ENCODE measurements at regions not wholly inside any gene's neighbourhood (a gene's known extent, or its start where the extent isn't known, plus 50 kb on each side); places are given as distances from the start of the nearest gene placed in this dataset.

DNA sequence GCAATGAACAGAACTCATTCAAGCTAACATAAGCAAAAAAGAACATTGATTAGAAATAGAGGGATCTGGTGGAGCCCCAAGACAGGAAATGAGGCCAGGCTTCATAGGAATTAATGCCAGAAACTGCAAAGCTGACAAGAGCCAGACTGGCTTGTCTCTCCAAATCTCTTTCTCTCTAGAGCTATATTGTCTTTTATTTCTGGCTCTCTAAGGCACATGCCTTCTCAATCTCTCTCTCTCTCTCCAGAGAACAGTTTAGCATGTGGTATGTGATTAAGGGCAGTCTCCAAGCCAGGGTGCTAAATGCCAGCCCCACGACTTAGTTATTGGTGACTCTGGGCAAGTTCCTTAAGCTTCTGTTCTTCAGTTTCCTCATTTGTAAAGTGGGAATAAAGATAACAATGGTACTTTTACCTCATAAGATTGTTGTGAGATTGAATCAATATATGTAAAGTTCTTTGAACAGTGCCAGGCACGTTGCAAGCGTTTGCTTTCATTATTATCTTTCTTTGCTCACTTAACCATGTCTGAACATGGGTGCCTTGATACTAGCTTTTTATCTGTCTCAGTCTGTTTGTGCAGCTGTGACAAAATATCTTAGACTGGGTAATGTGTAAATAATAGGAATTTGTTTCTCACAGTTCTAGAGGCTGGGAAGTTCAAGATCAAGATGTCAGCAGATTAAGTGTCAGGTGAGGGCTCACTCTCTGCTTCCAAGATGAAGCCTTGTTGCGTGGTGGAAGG is 123.2 kb downstream of the BDH1 start:
- peaks cover 12% of the 10 kb centered on the region; the same call in 1 of the 2 replicates for H3K4me1 Mint-ChIP-seq
- ChIA-PET CTCF (interaction anchor here (0.6 to 0.8 kb wide), 3 partner anchors 8 to 1853 kb away, joined by 3 read pairs; no protein-coding TSS in a partner anchor), POLR2A (no interaction called here)
- H3K9me3 Mint-ChIP-seq = peaks cover 3% of the 10 kb centered on the region; the same call in 1 of the 2 replicates
- DNase-seq (ENCODE audit: low spot score) (no peak), ATAC-seq (no peak)
- no peak overlapping the region for H3K27ac Mint-ChIP-seq
- H3K27me3 Mint-ChIP-seq (ENCODE audit: low read depth) = no peaks in the 10 kb centered on the region
- no peaks in the 10 kb centered on the region for H3K36me3 Mint-ChIP-seq
- TF ChIP-seq CREM (CRISPR knock-in tag; IDR thresholded peaks at IDR 0.05) = no peak
- TF ChIP-seq EMX1 (CRISPR knock-in tag; IDR thresholded peaks at IDR 0.05) = no peak
- no peak for TF ChIP-seq SMAD3 (CRISPR knock-in tag; IDR thresholded peaks at IDR 0.05; ENCODE audit: borderline replicate concordance)
- TF ChIP-seq, protein P1, sequence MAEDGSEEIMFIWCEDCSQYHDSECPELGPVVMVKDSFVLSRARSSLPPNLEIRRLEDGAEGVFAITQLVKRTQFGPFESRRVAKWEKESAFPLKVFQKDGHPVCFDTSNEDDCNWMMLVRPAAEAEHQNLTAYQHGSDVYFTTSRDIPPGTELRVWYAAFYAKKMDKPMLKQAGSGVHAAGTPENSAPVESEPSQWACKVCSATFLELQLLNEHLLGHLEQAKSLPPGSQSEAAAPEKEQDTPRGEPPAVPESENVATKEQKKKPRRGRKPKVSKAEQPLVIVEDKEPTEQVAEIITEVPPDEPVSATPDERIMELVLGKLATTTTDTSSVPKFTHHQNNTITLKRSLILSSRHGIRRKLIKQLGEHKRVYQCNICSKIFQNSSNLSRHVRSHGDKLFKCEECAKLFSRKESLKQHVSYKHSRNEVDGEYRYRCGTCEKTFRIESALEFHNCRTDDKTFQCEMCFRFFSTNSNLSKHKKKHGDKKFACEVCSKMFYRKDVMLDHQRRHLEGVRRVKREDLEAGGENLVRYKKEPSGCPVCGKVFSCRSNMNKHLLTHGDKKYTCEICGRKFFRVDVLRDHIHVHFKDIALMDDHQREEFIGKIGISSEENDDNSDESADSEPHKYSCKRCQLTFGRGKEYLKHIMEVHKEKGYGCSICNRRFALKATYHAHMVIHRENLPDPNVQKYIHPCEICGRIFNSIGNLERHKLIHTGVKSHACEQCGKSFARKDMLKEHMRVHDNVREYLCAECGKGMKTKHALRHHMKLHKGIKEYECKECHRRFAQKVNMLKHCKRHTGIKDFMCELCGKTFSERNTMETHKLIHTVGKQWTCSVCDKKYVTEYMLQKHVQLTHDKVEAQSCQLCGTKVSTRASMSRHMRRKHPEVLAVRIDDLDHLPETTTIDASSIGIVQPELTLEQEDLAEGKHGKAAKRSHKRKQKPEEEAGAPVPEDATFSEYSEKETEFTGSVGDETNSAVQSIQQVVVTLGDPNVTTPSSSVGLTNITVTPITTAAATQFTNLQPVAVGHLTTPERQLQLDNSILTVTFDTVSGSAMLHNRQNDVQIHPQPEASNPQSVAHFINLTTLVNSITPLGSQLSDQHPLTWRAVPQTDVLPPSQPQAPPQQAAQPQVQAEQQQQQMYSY (CRISPR knock-in tag; IDR thresholded peaks at IDR 0.05) = no peak
- no peak for TF ChIP-seq GABPB1 (CRISPR knock-in tag; IDR thresholded peaks at IDR 0.05)
- TF ChIP-seq, protein P2, sequence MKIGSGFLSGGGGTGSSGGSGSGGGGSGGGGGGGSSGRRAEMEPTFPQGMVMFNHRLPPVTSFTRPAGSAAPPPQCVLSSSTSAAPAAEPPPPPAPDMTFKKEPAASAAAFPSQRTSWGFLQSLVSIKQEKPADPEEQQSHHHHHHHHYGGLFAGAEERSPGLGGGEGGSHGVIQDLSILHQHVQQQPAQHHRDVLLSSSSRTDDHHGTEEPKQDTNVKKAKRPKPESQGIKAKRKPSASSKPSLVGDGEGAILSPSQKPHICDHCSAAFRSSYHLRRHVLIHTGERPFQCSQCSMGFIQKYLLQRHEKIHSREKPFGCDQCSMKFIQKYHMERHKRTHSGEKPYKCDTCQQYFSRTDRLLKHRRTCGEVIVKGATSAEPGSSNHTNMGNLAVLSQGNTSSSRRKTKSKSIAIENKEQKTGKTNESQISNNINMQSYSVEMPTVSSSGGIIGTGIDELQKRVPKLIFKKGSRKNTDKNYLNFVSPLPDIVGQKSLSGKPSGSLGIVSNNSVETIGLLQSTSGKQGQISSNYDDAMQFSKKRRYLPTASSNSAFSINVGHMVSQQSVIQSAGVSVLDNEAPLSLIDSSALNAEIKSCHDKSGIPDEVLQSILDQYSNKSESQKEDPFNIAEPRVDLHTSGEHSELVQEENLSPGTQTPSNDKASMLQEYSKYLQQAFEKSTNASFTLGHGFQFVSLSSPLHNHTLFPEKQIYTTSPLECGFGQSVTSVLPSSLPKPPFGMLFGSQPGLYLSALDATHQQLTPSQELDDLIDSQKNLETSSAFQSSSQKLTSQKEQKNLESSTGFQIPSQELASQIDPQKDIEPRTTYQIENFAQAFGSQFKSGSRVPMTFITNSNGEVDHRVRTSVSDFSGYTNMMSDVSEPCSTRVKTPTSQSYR (CRISPR knock-in tag; IDR thresholded peaks at IDR 0.05) = no peak
- TF ChIP-seq RELA (CRISPR knock-in tag; IDR thresholded peaks at IDR 0.05; ENCODE audit: borderline replicate concordance) = no peak
- no peak for TF ChIP-seq RORB (CRISPR knock-in tag; IDR thresholded peaks at IDR 0.05)
- TF ChIP-seq FOXP1 (CRISPR knock-in tag; IDR thresholded peaks at IDR 0.05; ENCODE audit: borderline replicate concordance) = no peak
- no peak for TF ChIP-seq NFYB (CRISPR knock-in tag; conservative IDR thresholded peaks at IDR 0.05; ENCODE audit: low read depth)
- TF ChIP-seq, protein P3, sequence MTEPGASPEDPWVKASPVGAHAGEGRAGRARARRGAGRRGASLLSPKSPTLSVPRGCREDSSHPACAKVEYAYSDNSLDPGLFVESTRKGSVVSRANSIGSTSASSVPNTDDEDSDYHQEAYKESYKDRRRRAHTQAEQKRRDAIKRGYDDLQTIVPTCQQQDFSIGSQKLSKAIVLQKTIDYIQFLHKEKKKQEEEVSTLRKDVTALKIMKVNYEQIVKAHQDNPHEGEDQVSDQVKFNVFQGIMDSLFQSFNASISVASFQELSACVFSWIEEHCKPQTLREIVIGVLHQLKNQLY (CRISPR knock-in tag; IDR thresholded peaks at IDR 0.05) = no peak
- TF ChIP-seq, protein P4, sequence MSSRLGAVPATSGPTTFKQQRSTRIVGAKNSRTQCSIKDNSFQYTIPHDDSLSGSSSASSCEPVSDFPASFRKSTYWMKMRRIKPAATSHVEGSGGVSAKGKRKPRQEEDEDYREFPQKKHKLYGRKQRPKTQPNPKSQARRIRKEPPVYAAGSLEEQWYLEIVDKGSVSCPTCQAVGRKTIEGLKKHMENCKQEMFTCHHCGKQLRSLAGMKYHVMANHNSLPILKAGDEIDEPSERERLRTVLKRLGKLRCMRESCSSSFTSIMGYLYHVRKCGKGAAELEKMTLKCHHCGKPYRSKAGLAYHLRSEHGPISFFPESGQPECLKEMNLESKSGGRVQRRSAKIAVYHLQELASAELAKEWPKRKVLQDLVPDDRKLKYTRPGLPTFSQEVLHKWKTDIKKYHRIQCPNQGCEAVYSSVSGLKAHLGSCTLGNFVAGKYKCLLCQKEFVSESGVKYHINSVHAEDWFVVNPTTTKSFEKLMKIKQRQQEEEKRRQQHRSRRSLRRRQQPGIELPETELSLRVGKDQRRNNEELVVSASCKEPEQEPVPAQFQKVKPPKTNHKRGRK (CRISPR knock-in tag; IDR thresholded peaks at IDR 0.05; ENCODE audit: borderline replicate concordance) = no peak
- no peak for TF ChIP-seq TCF7 (CRISPR knock-in tag; IDR thresholded peaks at IDR 0.05; ENCODE audit: low read depth)
- no peak for TF ChIP-seq ATF1 (CRISPR knock-in tag; IDR thresholded peaks at IDR 0.05)
- TF ChIP-seq GRHL2 (CRISPR knock-in tag; IDR thresholded peaks at IDR 0.05; ENCODE audit: insufficient replicate concordance, severe bottlenecking) = no peak
- TF ChIP-seq PRRX2 (CRISPR knock-in tag; IDR thresholded peaks at IDR 0.05) = no peak
- no peak for TF ChIP-seq JUN (CRISPR knock-in tag; IDR thresholded peaks at IDR 0.05)
- no peak for TF ChIP-seq CREB1 (CRISPR knock-in tag; IDR thresholded peaks at IDR 0.05)
- H3K4me3 Mint-ChIP-seq = no peak overlapping the region
